ENCODE measurements at regions not wholly inside any gene's neighbourhood (a gene's known extent, or its start where the extent isn't known, plus 50 kb on each side); places are given as distances from the start of the nearest gene placed in this dataset.

DNA sequence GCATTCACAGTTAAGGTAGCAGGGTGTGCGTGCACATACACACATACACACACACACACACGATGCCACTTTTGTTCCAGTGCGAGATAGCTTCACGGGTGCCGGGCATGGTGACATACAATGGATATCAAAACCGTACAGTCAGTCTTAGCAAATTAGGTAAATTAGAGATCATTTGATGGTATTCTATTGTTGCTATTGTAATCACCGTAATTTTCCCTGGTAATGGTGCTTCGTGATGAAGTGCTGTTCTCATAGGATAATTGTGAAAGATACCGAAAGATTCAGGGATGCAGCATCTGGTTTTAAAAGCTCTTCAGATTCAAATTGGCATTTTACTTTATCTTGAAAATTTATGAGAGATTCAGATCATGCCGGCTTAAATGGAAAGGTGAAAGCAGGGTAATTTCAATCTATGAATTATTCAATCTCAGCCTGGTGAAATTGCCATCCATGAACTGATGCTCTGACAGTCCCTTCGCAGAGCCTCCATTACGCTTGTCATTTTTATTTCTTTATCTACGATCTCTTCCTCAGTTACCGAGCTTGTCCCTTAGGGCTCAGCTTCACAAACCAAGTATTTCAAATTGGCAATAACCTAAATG is 71.3 kb upstream of the SOX4 start:
- DNase-seq (ENCODE audit: low read depth), result no peak

DNA sequence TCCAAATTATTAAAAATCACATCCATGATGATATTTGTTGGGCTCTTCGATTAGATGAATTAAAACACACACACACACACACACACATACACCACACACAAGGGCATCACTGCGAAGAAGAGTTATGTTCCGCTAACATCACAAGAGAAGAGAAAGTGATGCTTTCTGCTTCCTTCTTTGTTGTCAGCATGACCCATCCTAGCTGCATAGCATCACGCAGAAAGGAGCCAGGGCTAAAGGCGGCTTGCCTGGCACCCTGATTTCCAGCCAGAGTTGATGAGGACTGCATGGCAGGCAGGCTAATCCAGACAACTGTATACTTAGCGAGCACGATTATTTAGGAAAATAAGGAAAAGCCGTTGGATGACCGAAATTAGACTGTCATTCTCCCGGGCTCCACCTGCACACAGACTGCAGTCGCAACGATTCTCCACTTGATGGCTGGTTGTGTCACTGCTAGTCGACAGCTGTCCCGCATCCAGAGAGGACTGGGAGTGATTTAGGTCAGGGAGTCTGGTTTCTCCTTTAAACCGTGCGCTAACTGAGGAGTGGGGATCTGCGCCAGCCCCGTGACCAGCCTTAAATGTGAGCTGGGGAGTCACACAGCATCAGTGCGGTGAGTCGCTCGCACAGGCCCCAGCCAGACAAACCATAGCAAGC is 70.6 kb upstream of the SOX4 start:
- no peak for DNase-seq (ENCODE audit: low read depth)

DNA sequence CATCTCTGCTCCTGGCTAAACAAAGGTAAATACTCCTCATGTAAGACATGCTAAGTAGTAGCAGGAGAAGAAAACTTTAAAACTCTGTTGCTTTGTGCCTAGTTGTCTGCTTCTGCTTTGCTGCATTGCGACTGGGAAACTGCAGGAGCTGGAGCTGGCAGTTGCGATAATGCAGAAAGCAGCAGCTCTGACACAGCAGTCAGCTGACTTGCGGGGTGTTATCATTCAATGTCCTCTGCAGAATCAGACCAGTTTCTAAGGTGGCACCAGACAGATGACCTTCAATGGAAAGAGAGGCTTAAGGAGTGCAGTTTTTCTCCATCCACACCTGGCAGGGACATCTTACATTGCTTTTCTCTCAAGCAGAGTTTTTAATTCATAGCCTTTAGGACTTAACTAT is 69.9 kb upstream of the SOX4 start:
- no peak for DNase-seq (ENCODE audit: low read depth)

DNA sequence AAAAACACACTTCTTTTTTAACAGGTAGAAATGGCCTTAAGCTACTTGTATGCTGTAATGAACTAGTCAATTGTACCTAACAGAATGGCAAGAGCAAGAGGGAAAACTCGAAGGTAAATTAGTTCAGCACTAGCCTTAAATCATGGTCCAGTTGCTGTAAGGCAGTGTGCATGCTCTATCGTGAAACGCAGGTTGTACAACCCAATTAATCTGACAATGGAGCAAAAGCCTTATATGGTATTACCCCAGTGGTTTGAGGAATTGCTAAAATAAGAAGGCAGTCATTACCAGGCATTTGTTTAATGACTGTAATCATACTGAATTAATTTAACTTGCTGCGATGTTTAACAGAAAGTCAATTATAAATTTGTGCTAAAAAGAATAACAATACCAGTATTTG is 69.3 kb upstream of the SOX4 start:
- no peak for DNase-seq (ENCODE audit: low read depth)

DNA sequence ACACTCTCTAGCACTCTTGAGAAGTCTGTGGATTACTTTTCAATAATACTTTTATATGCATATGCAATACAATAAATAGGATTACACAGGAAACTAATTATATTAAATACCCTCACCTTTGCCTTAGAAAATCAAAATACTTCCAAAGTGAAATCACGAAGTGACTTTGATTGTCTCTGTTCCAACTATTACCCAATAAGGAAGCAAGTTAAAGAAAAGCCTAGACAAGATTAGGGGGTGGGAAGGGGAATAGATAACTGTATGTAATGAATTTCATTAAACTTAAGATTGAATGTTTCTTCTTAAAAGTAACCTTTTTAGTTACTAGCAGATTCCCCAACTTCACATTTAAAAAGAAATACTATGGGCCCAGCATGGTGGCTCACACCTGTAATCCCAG is 66.6 kb upstream of the SOX4 start:
- no peak for DNase-seq (ENCODE audit: low read depth)

DNA sequence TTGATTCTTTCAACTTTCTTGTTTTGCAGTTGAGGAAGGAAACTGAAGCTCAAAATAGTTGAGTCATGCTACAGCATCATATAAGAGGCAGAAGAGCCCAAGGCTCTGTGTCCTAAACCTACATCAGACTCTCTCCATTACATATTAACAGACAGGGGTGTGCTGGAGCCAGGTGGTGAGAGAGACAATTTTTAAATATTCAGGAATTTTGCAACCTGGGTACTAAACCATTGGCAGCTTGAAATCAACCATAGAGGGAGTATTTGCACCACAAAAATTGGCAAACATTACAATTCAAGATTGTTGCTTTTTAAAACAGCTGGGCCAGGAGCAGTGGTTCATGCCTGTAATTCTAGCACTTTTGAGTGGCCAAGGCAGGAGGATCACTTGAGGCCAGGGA is 65.8 kb upstream of the SOX4 start:
- no peak for DNase-seq (ENCODE audit: low read depth)

DNA sequence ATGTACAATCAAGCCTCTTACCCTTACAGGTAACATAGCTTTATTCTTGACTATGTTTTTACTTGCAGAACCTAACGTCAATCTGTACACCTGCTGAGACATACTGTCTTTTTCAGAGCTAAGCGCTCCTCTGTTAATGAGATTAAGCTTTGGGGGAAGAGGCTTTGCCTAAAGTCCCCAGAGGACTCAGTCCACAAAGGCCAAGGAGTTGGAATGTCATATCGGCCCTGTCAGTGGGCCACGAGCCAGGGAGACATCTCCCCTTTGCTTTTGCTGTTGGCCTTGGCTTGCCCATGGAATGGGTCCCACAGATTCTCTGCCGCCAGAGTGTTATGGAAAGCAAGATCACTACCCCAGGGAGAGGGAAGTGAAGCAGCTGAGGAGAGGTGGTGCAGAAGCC is 64.1 kb upstream of the SOX4 start:
- DNase-seq (ENCODE audit: low read depth), result no peak

DNA sequence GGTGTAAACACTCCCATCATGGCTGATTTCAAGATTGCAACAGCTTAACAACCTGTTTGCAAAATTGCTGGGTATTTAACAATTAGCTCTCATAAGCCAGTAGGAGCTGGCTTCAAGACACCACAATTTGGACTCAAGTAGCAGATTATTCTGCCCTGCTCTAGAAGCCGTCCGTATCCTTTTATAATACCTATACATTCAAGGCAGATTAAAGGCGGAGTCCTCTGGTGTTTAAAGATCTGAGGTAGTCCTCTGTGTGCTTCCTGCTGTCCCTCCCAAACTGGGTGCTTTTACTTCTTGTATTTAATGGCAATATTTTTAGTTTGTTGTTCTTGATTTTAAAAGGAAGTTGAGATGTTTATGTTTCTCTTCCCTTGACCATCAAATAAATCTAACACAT is 62.2 kb upstream of the SOX4 start:
- no peak for DNase-seq (ENCODE audit: low read depth)

DNA sequence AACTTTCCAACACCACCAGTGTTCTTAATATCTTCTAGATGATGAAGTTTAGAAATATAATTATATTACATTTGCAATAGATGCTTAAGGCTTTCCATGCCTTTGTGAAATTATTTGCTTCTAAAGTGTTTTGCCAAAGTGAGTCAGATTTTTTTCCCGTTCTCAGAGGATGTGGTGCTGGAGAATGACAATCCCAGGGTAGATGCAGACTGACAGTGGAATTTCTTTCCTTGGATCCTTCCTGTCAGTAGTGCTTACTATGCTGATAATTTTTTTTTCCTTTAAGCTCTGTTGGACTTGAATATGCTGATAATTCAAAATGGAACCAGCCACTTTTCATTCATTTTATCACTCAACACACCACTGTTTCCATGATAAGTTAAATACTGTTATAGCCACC is 59.9 kb upstream of the SOX4 start:
- no peak for DNase-seq (ENCODE audit: low read depth)

DNA sequence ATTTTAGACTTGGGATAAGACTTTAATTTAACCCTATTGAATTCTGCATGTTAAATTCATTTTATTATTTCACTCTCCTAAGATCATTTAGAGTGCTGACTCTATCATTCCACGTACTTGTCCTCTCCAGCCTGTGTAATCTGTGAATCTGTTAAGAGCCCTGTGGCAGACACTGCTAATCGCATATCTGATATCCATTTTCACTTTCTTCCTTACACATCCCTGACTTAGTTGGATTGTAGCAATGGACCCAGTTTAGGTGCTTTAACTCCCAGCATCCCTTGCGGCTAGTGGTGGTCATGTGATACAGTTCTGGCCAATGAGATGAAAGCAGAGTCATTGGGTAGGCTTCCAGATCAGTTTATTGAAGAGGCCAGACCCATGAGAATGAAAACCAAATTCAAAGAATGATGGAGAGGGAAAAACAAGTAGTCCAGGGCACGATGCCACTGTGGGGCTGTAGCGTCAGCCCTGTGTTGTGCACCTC is 57.2 kb upstream of the SOX4 start:
- DNase-seq (ENCODE audit: low read depth), result no peak

DNA sequence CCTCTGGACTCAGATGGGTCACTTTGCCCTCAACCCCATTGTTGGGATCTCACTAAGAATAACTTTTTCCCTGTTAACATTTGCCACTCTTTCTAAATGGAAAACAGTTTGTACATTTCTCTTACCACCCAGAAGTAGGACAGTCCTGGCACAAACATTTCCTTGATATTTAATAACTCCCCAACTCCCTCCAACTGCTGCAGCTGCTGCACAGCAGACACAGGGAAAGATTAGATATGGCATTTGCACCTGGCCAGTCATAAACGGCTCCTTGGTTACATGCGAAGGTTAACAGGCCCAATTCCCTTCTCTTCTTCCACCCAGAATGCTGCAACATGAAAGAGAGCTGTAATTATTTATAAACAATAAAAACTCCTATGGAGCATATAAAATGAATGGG is 55.9 kb upstream of the SOX4 start:
- no peak for DNase-seq (ENCODE audit: low read depth)

DNA sequence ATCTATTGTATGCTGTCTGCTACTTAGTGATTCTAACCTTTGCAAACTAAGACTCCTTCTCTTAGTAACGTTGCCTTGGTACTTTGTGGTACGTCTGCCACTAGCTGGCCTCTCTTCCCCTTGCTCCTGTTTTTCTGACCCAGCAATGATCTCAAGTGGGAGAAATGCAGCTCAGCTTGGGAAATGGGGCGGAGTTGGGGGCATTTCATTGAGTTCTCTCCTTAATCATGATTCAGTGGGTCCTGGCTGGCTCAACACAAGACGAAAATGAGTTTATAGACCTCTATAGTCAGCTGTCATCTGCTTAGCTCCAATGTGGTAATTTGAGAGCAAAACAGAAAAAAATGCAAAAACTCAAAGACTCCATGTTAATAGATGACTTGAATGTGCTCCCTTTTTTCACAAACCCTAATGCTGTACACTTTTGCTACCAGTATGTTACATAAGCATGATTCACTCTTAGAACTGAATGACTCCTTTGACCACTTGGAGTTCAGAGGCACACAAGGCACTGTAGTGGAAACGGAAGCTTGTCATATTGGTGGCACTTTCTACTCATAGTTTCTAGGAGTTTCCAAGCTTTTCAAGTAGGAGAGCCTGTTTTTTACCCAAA is 55.3 kb upstream of the SOX4 start:
- DNase-seq (ENCODE audit: low read depth), result no peak

DNA sequence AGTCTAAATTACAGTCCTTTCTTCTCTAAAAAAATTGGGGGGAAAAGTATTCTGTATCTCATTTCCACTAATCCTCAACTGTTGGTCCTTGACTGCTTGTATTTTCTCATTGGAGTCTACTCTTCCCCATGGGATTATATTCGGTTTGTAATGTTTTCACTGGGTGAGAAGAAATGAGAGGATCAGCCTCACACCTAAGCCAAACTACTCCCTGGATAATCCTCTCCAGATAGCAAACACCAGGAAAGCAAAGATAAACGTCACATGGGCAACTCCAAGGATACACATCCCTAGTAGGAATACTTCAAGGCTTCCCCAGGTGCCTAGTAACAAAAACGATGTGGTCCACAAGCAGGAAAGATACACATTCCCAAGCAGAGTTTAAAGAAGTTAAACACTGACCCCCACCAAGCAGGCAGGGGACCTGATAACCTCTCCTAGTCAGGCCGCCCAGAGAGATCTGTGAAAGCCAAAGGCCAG is 53.9 kb upstream of the SOX4 start:
- DNase-seq (ENCODE audit: low read depth), result no peak

Measured in activated gamma-delta T cell treated with anti-CD3 and anti-CD28 coated beads, Interleukin-2, amount 50 U/mL, for 16 hours (primary cell).